SK-N-SH (cell line): ENCODE measurements at regions not wholly inside any gene's neighbourhood (a gene's known extent, or its start where the extent isn't known, plus 50 kb on each side); places are given as distances from the start of the nearest gene placed in this dataset.

Experiments used
- CTCF ChIA-PET: fragments of 300-600, 350-600 bp; formaldehyde crosslinking; extraction: SDS; loops from one replicate; lab custom pipeline; 2021; lab: Yijun Ruan, JAX
- POLR2A ChIA-PET: fragments of 350-600 bp; sonication (Branson Sonifier 250); formaldehyde crosslinking; extraction: SDS; loops from one replicate; lab custom pipeline; 2020; ENCODE audit warnings: antibody characterized with exemption, inconsistent platforms; lab: Yijun Ruan, JAX
- DNase-seq: peaks from one replicate; pipeline ENCODE4 v3.0.0; 2012
- H2AFZ ChIP-seq: fragments of 200-600 bp; sonication (generic); 2 replicates; pipeline ENCODE4 v1.8.1; 2016; ENCODE audit warnings: antibody characterized with exemption, mild to moderate bottlenecking, low read depth
- H3F3A ChIP-seq: fragments of 200-600 bp; sonication (generic); replicated peaks from 2 replicates; pipeline ENCODE3; 2016; ENCODE audit warnings: antibody characterized with exemption, mild to moderate bottlenecking; ENCODE audit not compliant: insufficient read depth
- H3K27ac ChIP-seq, 2 experiments: fragments of 200-500 bp in 1 of 2; fragments of 200-600 bp in 1 of 2; sonication (Bioruptor generic) in 1 of 2; sonication (generic), shearing (Covaris generic) in 1 of 2; 2 replicates each; pipeline versions ENCODE4 v1.5.1 to v1.6.1; 2014 to 2016; ENCODE audit warnings: low read depth in 2 of 2, inconsistent platforms in 1 of 2, low read length in 1 of 2, mild to moderate bottlenecking in 1 of 2, mixed read lengths in 1 of 2
- H3K27me3 ChIP-seq: fragments of 200-600 bp; sonication (generic), shearing (Covaris generic); 2 replicates; pipeline ENCODE4 v1.6.1; 2016; ENCODE audit warnings: mixed run types; ENCODE audit not compliant: insufficient read depth
- H3K36me3 ChIP-seq, 2 experiments: fragments of 200-500 bp in 1 of 2; fragments of 200-600 bp in 1 of 2; sonication (Bioruptor generic) in 1 of 2; sonication (generic) in 1 of 2; replicated peaks in 1 of 2; 2 replicates each; pipeline versions ENCODE3 to v1.5.1; 2014 to 2016; ENCODE audit warnings: low read length in 1 of 2, mild to moderate bottlenecking in 1 of 2; ENCODE audit not compliant: insufficient read depth in 2 of 2, control insufficient read depth in 1 of 2
- H3K4me1 ChIP-seq, 2 experiments: fragments of 200-500 bp in 1 of 2; fragments of 200-600 bp in 1 of 2; sonication (Bioruptor generic) in 1 of 2; sonication (generic), shearing (Covaris generic) in 1 of 2; 2 replicates each; pipeline versions ENCODE4 v1.5.1 to v1.6.1; 2014 to 2016; ENCODE audit warnings: low read depth in 1 of 2, low read length in 1 of 2, mixed run types in 1 of 2; ENCODE audit not compliant: insufficient read depth in 2 of 2, control insufficient read depth in 1 of 2
- H3K4me2 ChIP-seq: fragments of 200-600 bp; sonication (generic), shearing (Covaris generic); 2 replicates; pipeline ENCODE4 v1.6.1; 2017; ENCODE audit warnings: mixed run types
- H3K4me3 ChIP-seq, 2 experiments: fragments of 200-500 bp in 1 of 2; fragments of 200-600 bp in 1 of 2; sonication (Bioruptor generic) in 1 of 2; sonication (generic), shearing (Covaris generic) in 1 of 2; 2 replicates each; pipeline versions ENCODE4 v1.5.1 to v1.8.1; 2014 to 2016; ENCODE audit warnings: low read depth in 2 of 2, inconsistent platforms in 1 of 2, low read length in 1 of 2, mild to moderate bottlenecking in 1 of 2, mixed read lengths in 1 of 2, moderate library complexity in 1 of 2
- H3K79me2 ChIP-seq: fragments of 200-600 bp; sonication (generic); 2 replicates; pipeline ENCODE4 v1.8.1; 2017; ENCODE audit warnings: mild to moderate bottlenecking; ENCODE audit not compliant: insufficient read depth
- H3K9ac ChIP-seq: fragments of 200-600 bp; sonication (generic); 2 replicates; pipeline ENCODE4 v1.6.1; 2017; ENCODE audit warnings: mixed run types
- H3K9me2 ChIP-seq: fragments of 200-600 bp; sonication (generic); 2 replicates; pipeline ENCODE4 v1.6.1; 2017; ENCODE audit warnings: mixed run types
- H3K9me3 ChIP-seq: fragments of 200-600 bp; sonication (generic); 2 replicates; pipeline ENCODE4 v1.6.1; 2017; ENCODE audit warnings: mixed run types, mild to moderate bottlenecking, moderate library complexity
- H4K20me1 ChIP-seq: fragments of 200-600 bp; sonication (generic); 2 replicates; pipeline ENCODE4 v1.6.1; 2017; ENCODE audit warnings: mild to moderate bottlenecking, mixed run types; ENCODE audit not compliant: insufficient read depth
- ELF1 ChIP-seq: IDR thresholded peaks from 2 replicates; pipeline ENCODE4 v1.4.0; 2012
- EP300 ChIP-seq, 2 experiments: IDR thresholded peaks; 2 replicates each; pipeline versions ENCODE4 v1.4.0 to v1.6.1; 2012; ENCODE audit warnings: borderline replicate concordance in 1 of 2, low read depth in 1 of 2, low read length in 1 of 2
- EZH2phosphoT487 ChIP-seq: fragments of 200-600 bp; sonication (generic); IDR thresholded peaks from 2 replicates; pipeline ENCODE4 v1.6.1; 2017; ENCODE audit warnings: low read depth, mixed run types, mild to moderate bottlenecking, antibody characterized with exemption, moderate library complexity, borderline replicate concordance
- FOXM1 ChIP-seq: IDR thresholded peaks from 2 replicates; pipeline ENCODE4 v1.4.0; 2012; ENCODE audit warnings: low read depth, mild to moderate bottlenecking
- GATA2 ChIP-seq: sonication (generic); formaldehyde crosslinking; IDR thresholded peaks from 2 replicates; pipeline ENCODE4 v1.5.0; 2020; ENCODE audit warnings: mild to moderate bottlenecking, missing genetic modification reagents
- MEF2A ChIP-seq: IDR thresholded peaks from 2 replicates; pipeline ENCODE4 v1.4.0; 2012; ENCODE audit warnings: low read depth, borderline replicate concordance
- RAD21 ChIP-seq: IDR thresholded peaks from 2 replicates; pipeline ENCODE4 v1.6.1; 2012; ENCODE audit warnings: mild to moderate bottlenecking, low read length
- RFX5 ChIP-seq: IDR thresholded peaks from 2 replicates; pipeline ENCODE4 v1.6.1; 2012; ENCODE audit warnings: mild to moderate bottlenecking, improper control_type of control experiment, low read length
- RXRA ChIP-seq: IDR thresholded peaks from 2 replicates; pipeline ENCODE4 v1.4.0; 2012; ENCODE audit warnings: low read depth, mild to moderate bottlenecking, borderline replicate concordance
- SIN3A ChIP-seq: IDR thresholded peaks from 2 replicates; pipeline ENCODE4 v1.6.1; 2012; ENCODE audit warnings: low read depth, mild to moderate bottlenecking, low read length, moderate library complexity, borderline replicate concordance
- WGBS: methylation state at CpG from one replicate; pipeline ENCODE4 v1.1.6; 2017; ENCODE audit warnings: low lambda C conversion rate; 5-methylcytosine and 5-hydroxymethylcytosine counted together
- TF ChIP-seq, protein P1 (sequence below): IDR thresholded peaks from 2 replicates; pipeline ENCODE4 v1.4.0; 2012; ENCODE audit warnings: low read depth
- TF ChIP-seq, protein P2 (sequence below): fragments of 200-600 bp; sonication (generic); IDR thresholded peaks from 2 replicates; pipeline ENCODE4 v1.6.1; 2017; ENCODE audit warnings: antibody characterized with exemption, mild to moderate bottlenecking, moderate library complexity
- TF ChIP-seq, protein P3 (sequence below): IDR thresholded peaks from 2 replicates; pipeline ENCODE4 v1.6.1; 2012; ENCODE audit warnings: mild to moderate bottlenecking, low read depth, low read length, moderate library complexity

DNA sequence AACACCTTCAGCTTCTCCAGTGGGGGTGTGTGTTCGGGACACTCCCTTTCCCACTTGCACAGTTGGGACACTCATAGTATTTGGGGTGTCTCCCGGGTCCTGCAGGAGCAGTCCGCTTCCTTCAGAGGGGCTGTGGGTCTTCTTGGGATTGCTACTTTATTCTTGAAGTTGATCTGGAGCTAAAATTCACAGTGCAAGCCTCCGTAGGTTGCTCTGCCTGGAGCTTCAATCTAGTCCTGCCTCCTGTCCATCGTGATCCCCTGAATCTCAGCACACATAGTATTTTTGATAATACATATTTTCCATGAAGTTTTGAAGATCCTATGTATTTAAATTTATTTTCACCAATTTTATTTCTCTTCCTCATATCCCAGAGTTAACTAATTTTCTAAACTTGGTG, 902.1 kb downstream of the LTN1 start:
- Histone ChIP-seq H3F3A (no peaks in the 10 kb centered on the region), H3K36me3 (no peaks in the 10 kb centered on the region), H3K27me3 (no peaks in the 10 kb centered on the region), H3K9me3 (no peaks in the 10 kb centered on the region), H3K4me3 (no peak overlapping the region), H4K20me1 (no peaks in the 10 kb centered on the region), H3K79me2 (no peaks in the 10 kb centered on the region), H3K9me2 (no peaks in the 10 kb centered on the region), H2AFZ (no peak overlapping the region), H3K9ac (no peak overlapping the region), H3K4me2 (no peak overlapping the region), H3K4me1 (no peaks in the 10 kb centered on the region), H3K27ac (no peak overlapping the region)
- WGBS = 85% methylated on average over 5 of the region's 5 CpGs
- POLR2A ChIA-PET = no interaction called here
- TF ChIP-seq GATA2 (CRISPR knock-in tag) (no peak), RXRA (no peak), ELF1 (no peak), RFX5 (no peak), EP300 (IDR thresholded peaks at IDR 0.05; ENCODE audit: borderline replicate concordance in 1 of 2, low read depth in 1 of 2, low read length in 1 of 2) (no peak)
- CTCF ChIA-PET = interaction anchor here (1.6 kb wide), 1 partner anchor 389 kb away, joined by 4 read pairs; no protein-coding TSS in a partner anchor
- no peak for DNase-seq

DNA sequence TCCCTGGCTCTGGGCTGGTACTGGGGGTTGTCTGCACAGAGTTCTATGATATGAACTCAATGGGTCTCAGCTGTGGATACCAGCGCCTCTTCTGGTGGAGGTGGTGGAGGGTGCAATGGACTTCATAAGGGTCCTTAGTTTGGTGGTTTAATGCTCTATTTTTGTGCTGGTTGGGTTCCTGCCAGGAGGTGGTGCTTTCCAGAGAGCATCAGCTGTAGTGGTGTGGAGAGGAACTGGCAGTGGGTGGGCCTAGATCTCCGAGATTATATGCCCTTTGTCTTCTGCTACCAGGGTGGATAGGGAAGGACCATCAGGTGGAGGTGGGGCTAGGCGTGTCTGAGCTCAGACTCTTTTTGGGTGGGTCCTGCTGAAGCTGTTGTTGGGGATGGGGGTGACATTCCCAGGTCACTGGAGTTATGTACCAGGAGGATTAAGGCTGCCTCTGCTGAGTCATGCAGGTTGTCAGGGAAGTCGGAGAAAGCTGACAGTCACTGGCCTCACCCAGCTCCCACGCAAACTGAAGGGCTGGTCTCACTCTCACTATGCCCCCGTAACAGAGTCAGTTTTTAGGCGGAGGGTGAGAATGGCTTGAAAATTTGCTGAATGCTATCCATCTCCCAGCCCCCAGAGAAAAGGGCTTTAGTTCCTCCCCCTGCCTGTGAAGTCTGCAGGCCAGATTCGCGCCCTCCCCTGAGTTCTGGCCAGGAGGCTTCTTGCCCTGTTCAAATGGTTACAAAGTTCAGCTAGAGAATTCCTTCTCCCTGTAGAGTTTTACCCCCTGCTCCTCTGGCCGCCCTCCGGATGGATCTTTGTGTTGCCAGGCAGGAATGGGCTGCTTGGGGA, 902.9 kb downstream of the LTN1 start:
- DNase-seq = no peak
- TF ChIP-seq RAD21 = no peak
- TF ChIP-seq, protein P1, sequence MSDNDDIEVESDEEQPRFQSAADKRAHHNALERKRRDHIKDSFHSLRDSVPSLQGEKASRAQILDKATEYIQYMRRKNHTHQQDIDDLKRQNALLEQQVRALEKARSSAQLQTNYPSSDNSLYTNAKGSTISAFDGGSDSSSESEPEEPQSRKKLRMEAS = no peak
- TF ChIP-seq EZH2phosphoT487 = no peak
- no peak for TF ChIP-seq GATA2 (CRISPR knock-in tag)
- no peak for TF ChIP-seq RFX5
- TF ChIP-seq, protein P2, sequence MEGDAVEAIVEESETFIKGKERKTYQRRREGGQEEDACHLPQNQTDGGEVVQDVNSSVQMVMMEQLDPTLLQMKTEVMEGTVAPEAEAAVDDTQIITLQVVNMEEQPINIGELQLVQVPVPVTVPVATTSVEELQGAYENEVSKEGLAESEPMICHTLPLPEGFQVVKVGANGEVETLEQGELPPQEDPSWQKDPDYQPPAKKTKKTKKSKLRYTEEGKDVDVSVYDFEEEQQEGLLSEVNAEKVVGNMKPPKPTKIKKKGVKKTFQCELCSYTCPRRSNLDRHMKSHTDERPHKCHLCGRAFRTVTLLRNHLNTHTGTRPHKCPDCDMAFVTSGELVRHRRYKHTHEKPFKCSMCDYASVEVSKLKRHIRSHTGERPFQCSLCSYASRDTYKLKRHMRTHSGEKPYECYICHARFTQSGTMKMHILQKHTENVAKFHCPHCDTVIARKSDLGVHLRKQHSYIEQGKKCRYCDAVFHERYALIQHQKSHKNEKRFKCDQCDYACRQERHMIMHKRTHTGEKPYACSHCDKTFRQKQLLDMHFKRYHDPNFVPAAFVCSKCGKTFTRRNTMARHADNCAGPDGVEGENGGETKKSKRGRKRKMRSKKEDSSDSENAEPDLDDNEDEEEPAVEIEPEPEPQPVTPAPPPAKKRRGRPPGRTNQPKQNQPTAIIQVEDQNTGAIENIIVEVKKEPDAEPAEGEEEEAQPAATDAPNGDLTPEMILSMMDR = no peak
- TF ChIP-seq MEF2A = no peak
- no peak for TF ChIP-seq SIN3A
- TF ChIP-seq FOXM1 = no peak
- TF ChIP-seq, protein P3, sequence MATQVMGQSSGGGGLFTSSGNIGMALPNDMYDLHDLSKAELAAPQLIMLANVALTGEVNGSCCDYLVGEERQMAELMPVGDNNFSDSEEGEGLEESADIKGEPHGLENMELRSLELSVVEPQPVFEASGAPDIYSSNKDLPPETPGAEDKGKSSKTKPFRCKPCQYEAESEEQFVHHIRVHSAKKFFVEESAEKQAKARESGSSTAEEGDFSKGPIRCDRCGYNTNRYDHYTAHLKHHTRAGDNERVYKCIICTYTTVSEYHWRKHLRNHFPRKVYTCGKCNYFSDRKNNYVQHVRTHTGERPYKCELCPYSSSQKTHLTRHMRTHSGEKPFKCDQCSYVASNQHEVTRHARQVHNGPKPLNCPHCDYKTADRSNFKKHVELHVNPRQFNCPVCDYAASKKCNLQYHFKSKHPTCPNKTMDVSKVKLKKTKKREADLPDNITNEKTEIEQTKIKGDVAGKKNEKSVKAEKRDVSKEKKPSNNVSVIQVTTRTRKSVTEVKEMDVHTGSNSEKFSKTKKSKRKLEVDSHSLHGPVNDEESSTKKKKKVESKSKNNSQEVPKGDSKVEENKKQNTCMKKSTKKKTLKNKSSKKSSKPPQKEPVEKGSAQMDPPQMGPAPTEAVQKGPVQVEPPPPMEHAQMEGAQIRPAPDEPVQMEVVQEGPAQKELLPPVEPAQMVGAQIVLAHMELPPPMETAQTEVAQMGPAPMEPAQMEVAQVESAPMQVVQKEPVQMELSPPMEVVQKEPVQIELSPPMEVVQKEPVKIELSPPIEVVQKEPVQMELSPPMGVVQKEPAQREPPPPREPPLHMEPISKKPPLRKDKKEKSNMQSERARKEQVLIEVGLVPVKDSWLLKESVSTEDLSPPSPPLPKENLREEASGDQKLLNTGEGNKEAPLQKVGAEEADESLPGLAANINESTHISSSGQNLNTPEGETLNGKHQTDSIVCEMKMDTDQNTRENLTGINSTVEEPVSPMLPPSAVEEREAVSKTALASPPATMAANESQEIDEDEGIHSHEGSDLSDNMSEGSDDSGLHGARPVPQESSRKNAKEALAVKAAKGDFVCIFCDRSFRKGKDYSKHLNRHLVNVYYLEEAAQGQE = no peak
- H4K20me1 ChIP-seq = no peaks in the 10 kb centered on the region
- CTCF ChIA-PET = interaction anchor here (1.6 kb wide), 1 partner anchor 389 kb away, joined by 4 read pairs; no protein-coding TSS in a partner anchor
- H3K9ac ChIP-seq = no peak overlapping the region
- POLR2A ChIA-PET = no interaction called here
- no peak overlapping the region for H2AFZ ChIP-seq
- H3K4me1 ChIP-seq = no peaks in the 10 kb centered on the region
- no peaks in the 10 kb centered on the region for H3K9me2 ChIP-seq
- H3K9me3 ChIP-seq = no peaks in the 10 kb centered on the region
- no peak overlapping the region for H3K4me3 ChIP-seq
- H3K27me3 ChIP-seq = no peaks in the 10 kb centered on the region
- no peak overlapping the region for H3K4me2 ChIP-seq
- H3F3A ChIP-seq = no peaks in the 10 kb centered on the region
- 83% methylated on average over 10 of the region's 11 CpGs for WGBS
- H3K79me2 ChIP-seq = no peaks in the 10 kb centered on the region
- no peaks in the 10 kb centered on the region for H3K36me3 ChIP-seq
- H3K27ac ChIP-seq = no peak overlapping the region
